HG03135 (cell line): ENCODE measurements at regions not wholly inside any gene's neighbourhood (a gene's known extent, or its start where the extent isn't known, plus 50 kb on each side); places are given as distances from the start of the nearest gene placed in this dataset.

ENCODE experiments used
- ATAC-seq: cut with Tn5 transposase; IDR thresholded peaks from one replicate; pipeline ENCODE4 v1.9.1; 2021; ENCODE audit warnings: mild to moderate bottlenecking, moderate library complexity; ENCODE audit not compliant: unreplicated experiment

DNA sequence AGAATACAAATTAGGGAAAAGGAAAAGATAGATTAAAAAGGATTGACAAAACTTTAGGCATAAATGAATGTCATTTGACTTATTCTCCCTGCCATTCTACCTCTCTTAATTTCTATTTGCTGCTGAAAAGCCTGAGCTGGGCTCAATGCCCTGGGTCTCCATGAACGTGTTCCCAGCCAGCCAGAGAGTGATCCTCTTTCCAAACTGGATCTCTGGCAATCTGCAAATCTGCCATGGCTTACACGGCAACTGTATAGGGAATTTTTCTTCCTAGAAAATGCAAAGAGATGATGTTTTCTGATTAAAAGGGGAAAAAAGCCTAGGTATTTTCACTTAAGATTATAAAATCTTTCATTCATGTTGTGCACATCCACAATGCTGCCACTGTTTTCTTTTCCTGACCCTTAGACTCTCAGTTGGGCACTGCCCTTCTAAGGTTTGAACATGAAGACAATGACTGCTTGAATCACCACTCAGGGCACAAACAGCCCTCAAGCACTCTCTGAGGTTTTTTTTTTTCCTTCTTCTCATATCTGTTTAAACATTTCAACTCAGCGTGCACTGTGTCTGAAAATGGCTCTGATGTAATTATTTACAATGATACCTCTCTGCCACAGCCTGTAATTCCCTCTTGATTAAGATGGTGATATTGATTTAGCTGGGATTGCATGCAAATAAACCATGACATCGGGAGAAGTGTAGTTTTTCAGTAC is 60.3 kb downstream of the DACT1 start:
- ATAC-seq, result no peak

DNA sequence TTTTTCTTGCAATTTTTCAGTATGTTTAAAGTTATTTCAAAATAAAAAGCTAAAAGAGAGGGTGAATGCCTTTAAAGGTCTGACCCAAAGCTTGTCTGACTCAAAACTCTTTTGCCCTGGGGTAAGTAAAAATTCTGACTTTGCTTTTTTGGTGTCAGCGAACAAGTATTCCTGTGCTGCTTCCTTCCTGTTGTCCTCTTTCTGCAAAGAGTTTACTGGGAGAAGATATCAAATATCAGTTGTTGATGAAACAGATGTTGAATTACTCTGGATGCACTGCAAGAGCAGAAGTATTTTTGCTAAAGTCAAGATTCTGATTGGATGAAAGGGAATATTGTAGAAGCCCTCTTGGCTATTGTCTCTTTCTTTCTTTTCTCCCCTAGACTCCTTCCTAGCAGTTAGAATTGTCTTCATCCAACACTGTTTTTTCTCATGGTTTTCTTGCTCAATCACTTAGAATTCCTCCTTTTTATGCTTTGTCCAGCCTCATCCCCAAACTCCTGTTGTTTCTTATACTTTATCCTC is 62.0 kb downstream of the DACT1 start:
- ATAC-seq, result no peak

DNA sequence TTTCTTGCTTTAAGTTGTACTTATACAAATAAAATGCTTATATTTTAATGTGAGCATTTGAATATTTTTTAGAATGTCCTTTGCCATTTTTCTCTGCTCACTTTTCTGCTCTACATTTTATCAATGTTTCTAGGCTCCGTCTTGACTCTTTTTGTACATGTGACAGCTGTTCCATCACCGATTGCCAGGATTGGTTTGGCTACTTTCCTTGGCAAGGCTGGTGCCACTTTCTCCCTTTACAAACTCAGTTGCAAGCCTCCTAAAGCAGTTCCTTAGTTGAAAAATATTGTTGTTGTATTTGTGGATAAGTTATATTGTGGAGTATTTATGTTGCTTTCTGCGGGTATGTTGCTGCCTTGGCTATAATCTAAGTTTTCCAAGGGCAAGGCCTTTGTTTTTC is 63.4 kb downstream of the DACT1 start:
- ATAC-seq, result no peak

DNA sequence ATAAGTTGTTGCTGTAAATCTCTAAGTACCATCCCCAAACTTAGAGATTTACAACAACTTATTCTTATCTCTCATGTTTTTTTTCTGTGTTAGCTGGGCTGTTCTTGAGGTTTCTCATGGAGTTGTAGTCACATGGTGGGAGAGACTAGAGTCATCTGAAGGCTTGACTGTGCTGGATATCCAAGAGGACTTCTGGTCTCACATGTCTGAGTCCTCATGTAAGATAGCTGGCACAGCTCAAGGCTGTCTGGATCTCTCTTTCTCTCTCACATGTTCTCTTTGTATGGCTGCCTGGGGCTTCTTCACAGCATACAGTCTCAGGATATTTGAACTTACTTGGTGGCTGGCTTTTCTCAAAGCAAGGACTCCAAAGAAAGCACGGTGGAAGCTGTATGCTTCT is 63.8 kb downstream of the DACT1 start:
- ATAC-seq, result no peak

DNA sequence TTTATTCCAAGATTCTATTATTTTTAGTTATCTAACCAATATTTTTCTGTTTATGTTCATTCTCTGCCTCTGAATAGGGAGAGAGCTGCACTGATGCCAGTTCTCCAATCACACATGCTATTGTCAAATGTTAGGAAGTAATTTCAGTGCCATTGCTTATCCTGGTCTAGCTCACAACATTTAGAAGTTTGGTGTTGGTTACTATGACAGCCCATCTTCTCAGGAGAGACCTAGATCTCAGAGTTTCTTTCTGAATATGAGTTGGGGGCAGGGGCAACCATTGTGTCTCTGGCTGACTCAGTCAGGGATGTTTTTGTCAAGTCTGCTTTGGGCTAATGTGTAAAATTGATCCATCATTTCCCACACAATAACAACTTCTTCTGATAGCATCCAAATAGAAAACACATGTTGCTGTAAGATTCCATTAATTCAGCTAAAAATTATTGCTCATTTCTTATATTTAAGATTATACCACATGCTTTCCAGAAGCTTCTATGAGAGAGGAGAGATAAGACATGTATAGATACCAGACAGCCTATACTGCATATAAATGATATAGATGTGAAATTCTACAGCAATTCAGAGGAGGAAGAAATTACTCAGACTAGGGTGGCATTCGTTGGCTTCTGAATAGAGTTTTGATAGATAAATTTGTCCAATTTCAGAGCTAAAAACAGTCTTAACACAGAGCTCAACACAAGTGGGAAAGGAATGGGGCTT is 64.8 kb downstream of the DACT1 start:
- ATAC-seq, result no peak

DNA sequence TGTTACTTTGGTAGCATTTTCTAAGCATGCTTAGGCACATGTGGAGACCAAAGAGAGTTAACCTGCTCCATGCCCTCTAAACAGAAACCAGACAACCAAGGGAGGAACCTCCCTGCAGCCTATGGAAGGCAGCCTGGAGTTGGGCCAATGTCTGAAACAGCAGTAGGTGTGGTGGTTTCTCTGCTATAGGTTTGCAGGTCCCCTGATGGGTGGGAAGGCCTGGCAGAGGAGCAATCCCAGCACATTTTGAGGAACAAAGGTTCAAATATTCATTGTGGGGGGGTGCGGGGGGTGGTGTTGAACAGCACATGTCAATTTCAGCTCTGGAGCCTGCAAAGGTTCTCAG is 65.4 kb downstream of the DACT1 start:
- ATAC-seq, result no peak

DNA sequence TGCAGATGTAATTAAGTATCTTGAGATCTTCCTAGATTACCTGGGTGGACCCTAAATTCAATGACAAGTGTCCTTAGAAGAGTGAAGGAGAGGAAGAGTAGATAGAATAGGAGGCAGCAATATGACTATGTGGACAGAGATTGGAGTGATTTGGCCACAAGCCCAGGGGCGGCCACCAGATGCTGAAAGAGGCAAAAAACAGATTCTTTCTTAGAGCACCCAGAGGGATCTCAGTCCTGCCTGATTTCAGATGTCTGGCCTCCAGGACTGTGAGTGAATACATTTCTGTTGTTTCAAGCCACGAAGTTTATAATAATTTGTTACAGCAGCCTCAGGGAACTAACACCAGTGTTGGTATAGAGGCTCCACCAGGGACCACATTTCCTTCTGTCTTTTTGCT is 67.3 kb downstream of the DACT1 start:
- no peak for ATAC-seq

DNA sequence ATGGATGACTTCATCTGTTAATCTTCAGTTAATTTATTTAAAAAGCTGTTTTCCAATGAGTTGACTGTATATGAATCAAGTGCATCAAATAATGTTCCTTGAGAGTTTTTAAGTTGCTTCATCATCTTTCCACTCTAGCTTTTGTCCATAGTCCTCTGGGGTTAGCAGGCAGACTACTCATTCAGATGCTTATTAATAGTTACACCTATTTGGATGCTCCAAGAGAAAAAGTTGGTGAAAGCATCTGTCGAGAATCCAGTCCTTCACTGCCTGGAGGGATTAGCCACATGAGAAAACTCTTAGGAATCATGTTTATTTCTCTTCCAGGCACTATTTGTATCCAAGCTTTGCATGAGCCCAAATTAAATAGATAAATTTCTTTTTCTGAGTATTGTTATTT is 70.2 kb downstream of the DACT1 start:
- ATAC-seq, result no peak

DNA sequence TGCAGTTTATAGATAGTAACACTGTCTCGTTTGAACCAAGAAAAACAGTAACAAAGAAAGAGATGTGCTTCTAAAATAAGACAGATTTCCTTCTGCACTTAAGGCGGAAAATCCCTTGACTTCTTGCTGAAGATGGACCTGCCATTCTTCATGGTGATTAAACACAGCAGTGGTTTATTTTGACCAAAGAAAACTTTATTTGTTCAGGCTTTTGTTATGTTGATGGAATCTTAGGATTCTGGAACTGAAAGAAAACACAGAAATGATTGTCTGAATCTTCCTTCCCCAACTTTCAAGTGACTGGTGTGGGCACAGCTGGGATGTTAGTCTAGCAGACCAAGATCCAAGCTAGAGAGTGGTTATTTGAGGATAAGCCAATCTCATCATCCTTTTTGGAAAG is 72.2 kb downstream of the DACT1 start:
- no peak for ATAC-seq

DNA sequence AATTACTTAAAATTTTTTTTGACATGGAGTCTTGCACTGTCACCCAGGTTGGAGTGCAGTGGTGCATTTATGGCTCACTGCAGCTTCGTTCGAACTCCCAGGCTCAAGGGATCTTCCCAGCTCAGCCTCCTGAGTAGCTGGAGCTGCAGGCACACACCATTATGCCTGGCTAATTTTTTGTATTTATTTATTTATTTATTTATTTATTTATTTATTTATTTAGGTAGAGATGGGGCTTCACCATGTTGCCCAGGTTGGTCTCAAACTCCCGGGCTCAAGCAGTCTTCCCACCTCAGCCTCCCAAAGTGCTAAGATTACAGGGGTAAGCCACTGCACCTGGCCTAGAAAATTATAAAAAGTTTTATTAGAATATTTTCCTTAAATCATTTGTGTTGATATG is 73.6 kb downstream of the DACT1 start:
- no peak for ATAC-seq

DNA sequence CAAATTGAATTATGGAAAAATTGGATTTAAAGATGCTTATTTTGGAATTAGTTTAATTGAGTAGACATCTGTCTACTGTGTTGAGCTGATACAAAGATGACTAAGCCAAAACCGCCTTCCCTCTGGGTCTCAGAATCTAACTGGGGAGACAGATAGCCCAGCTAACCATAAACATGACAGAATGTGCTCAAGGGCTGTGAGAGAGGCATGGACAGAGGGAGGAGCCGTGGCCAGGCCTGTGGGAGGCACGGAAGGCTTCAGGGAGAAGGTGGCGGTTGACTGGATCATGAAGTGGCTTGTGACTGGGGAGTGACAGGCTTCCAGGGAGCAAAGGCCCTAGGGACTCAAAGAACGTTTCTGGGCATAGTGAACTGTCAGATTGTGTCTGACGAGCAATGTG is 74.6 kb downstream of the DACT1 start:
- no peak for ATAC-seq

DNA sequence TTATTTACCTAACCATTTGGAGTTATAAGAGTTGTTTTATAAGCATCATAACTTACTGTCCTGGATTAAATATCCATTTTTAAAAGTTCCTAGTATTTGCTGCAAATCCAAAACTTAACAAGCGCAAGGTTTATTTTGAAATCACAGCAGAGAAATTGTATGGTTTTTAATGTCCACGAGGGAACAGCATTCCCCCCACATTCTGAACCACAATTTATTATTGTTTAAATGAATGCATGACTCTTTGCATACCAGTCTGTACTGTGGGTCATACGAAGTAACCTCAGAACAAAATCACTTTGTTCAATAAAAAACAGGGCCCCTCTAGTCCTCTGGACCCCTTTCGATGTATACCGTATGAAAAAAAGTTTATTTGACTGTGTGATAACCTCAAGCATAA is 75.9 kb downstream of the DACT1 start:
- no peak for ATAC-seq

DNA sequence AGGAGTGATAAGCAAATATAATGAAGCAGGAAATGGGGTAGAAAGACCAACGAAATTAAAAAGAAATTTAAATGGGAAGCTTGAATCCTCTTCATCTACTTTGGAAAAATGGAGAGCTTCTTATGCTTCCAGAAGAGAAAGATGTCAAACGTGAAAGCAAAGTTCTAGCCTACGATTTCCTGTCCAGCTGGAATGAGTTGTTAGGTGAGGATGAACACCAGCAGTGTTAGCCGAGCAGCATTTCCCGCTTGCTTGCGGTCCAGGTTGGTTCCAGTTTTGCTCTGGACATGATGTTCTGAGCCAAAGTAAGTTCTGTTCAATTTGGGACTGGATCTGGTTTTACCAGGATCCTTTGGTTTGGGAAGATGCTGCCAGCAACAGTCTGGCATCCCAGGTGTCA is 78.9 kb downstream of the DACT1 start:
- no peak for ATAC-seq

DNA sequence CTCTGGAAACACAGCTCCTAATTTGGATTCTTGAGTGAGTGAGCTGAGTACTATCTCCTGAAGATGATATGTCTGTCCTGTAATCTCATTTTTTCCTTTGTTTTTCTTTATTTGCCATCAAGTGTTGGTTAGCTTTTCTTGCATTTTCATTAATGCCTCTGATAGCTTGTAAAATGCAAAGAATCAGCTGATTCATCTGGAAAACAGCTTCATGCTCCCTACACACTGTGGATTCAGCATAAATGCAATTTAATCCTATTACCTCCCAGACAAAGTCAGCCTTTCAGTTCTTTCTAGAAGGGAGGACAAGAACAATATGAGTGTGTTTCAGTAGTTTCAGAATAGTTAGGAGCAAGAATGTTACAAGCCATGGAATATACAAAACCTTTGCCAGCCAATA is 79.4 kb downstream of the DACT1 start:
- no peak for ATAC-seq

DNA sequence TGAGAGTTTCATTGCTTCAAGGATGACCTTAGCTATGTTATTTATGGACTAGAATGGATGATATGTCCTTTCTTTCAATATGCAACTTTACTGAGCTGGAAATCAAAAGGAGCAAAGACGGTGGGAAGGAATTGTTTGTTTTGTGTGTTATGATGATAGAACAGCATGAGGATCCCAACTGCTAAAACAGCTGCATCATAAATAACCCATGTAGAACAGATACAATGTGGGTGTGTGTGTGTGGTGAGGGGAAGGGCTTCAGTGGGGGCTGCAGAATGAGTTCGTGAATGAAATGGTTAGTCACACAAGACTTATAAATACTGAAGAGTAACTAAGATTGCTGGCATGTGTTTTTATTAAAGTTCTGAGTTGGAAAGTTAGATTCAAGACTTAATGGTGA is 80.1 kb downstream of the DACT1 start:
- ATAC-seq, result no peak

DNA sequence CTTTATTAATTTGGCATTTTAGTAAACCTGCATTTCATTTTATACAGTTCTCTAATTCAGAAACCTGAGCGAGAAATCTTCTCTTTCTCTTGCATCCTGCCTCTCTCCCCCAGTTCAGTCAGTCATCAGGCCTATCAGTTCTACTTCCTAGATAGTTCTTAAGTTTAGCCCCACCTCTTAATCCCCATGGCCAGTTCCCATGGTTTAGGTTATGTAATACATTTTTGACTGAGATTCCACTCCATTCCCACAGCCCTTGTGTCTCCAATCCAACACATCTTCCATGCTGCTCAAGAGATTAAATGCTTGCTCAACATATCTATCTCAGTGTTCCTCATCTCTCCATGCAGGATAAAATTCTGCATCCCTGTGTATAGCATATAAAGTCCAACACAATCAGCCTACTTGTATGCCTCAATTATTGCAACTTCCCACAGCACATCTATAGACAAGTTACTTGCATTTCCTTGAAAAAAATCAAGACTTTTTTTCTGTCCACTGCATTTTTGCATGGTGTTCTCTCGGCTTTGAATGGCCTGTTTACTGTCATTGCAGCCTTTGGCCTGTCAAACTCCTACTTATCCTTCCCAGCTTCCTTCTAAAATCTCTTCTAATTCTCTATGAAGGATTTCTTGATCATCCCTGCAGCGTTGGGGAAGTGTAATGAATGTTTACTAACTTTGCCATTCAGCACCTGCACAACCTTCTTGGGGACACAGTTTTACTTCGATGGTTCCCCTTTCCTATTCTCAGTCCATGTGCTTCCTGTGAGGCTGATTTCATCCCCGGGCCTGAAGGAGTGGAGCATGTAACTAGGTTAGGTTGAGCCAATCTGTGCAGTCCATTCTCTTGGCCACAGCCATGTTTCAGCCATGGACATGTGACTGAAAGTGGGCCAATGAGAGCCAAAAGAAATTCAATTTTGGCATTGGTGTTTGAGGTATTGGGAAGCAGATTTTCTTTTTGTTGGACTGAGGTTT is 80.8 kb downstream of the DACT1 start:
- no peak for ATAC-seq

DNA sequence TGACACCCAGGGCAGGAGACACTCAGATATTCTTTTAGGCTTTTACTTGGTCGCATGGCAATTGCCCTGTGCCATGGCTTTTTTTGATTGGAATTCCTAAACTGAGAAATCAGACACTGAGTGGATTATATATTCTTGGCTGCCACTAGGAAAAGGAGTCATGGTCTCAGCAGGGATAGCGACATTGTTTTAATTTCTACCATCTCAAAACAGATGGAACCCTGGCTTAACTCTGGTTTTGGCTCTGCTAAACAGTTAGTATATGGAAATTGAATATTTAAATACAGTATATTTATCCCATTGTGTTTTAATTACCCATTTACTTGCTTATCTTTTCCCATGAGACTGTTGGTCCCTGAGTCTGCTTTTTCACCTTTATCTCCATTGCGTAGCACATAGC is 84.0 kb downstream of the DACT1 start:
- ATAC-seq, result no peak

DNA sequence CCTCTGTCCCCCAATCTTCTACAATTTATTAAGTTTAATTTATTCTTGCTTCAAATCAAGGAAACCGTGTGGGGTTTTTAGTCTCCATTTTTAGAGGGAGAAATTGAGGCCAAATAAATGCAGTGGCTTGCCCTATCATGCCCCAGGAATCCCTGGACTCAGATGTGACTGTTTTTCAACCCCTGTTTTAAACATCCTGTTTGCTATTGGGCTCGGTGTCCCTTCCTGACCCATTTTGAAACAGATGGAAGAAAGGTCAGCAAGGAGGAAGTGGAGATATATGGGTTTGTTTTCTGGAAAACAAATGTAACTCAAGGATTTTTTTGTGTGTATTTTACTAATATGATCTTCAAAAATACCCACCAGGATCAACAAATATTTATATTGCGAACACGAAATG is 84.7 kb downstream of the DACT1 start:
- ATAC-seq, result no peak

DNA sequence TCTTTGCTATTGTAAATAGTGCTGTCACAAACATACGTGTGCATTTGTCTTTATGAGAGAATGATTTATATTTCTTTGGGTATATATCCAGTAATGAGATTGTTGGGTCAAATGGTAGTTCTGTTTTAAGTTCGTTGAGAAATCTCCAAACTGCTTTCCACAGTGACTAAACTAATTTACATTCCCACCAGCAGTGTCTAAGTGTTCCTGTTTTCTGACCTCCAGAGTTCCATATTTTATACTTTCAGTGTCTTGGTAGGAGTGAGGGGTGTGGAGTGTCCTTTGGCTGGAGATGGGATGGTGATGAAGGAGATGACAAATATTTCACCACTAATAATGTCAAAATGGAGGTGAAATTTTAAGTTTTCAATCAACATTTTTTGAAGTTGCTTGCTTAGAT is 86.4 kb downstream of the DACT1 start:
- ATAC-seq, result no peak

DNA sequence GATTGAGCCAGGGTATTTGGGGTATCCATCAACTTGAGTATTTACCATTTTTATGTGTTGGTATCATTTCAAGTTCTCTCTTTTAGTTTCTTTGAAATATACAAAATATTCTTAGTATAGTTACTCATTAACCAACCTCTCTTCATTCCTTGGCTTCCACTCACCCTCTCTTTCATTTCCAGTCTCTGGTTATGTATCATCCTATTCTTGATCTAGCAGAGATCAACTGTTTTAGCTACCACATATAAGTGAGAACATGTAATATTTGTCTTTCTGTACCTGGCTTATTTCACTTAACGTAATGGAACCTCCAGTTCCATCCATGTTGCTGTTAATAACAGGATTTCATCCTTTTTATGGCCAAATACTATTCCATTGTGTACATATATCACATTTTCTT is 86.9 kb downstream of the DACT1 start:
- ATAC-seq, result no peak

DNA sequence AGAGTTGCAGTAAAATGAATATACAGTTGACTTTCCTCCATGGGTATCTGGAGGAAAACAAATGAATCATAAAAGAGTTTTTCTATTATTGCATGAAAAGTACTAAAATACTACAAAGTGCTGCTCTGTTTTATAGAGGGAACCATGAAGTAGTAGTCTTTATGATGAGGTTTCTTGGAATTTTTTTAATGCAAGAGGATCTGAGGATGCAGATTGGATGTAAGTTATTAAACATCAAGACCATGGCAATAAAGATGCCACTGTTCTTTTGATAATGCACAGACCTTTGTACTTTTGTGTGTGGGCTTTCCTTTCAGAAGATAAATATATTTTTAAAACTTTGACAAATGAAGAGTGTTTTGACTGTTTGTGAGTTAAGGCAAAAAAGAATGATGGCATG is 87.5 kb downstream of the DACT1 start:
- ATAC-seq, result no peak

DNA sequence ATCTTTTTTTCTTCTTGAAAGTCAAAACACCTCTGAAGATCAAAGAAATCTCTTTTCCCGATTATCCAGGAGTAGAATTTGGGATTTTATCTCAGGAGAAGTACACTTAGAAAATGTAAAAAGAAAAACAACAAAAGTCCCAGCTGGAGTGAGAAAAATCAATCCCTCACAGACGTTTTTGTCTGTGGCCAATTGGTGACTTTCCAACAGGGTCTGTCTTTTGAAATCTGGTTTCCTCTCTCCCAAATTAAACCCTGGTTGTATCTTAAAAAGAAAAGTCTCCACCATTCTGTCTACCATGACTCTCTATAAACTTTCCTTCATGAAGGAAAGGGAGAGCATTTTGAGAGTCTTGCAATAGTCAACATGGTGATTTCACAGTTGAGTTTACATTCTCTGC is 88.1 kb downstream of the DACT1 start:
- no peak for ATAC-seq
